AG04450 (cell line): ENCODE measurements at regions not wholly inside any gene's neighbourhood (a gene's known extent, or its start where the extent isn't known, plus 50 kb on each side); places are given as distances from the start of the nearest gene placed in this dataset.
"Not testable (repeated sequence)": the region's sequence is repeated elsewhere in the genome, so short reads cannot be mapped to it uniquely, and the experiment has no call there.

Experiments
- CTCF ChIA-PET: fragments of 300-600, 350-600 bp; formaldehyde crosslinking; extraction: SDS; loops from one replicate; lab custom pipeline; 2022; ENCODE audit warnings: antibody characterized with exemption, inconsistent platforms; lab: Charles Lee
- POLR2A ChIA-PET: fragments of 350-600 bp; formaldehyde crosslinking; extraction: SDS; loops from one replicate; lab custom pipeline; 2021; ENCODE audit warnings: antibody characterized with exemption, inconsistent platforms; lab: Yijun Ruan, JAX
- DNase-seq: peaks from one replicate; pipeline ENCODE4 v3.0.0-alpha.2; 2011; ENCODE audit warnings: low read depth, low spot score
- H3K27ac ChIP-seq: one replicate; pipeline ENCODE4 v1.5.1; 2012; ENCODE audit warnings: low read depth, low read length, control low read depth
- H3K27me3 ChIP-seq: one replicate; pipeline ENCODE4 v1.6.0; 2012; ENCODE audit warnings: low read length; ENCODE audit not compliant: control insufficient read depth, insufficient read depth
- H3K4me3 ChIP-seq: 2 replicates; pipeline ENCODE4 v1.5.1; 2011; ENCODE audit warnings: mild to moderate bottlenecking, low read depth, low read length, control low read depth
- H3K9me3 ChIP-seq: 2 replicates; pipeline ENCODE4 v1.5.1; 2012; ENCODE audit warnings: low read length; ENCODE audit not compliant: control insufficient read depth, insufficient read depth
- TF ChIP-seq, protein P1 (sequence below): IDR thresholded peaks from 2 replicates; pipeline ENCODE4 v1.5.1; 2011; ENCODE audit warnings: low read depth, low read length, control low read depth, inconsistent platforms

DNA sequence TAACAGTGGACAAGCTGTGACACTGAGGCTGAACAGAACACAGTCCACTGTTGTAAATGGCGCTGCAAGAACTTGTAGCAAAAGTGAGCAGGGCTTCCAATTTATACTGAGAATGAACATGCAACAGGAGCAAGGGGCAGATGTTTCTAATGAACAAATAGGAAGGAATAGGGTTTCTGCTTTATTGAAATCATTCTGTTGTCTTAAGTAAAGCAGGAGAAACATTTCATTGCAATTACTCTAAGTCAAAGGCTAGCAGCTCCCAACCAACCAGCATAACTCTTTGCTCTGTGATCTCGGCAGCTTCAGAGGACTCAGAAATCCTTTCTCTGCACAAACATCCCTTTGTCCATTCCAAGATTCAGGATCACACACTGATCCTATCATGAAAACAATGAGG lies 236.2 kb upstream of the PRSS58 start:
- TF ChIP-seq, protein P1, sequence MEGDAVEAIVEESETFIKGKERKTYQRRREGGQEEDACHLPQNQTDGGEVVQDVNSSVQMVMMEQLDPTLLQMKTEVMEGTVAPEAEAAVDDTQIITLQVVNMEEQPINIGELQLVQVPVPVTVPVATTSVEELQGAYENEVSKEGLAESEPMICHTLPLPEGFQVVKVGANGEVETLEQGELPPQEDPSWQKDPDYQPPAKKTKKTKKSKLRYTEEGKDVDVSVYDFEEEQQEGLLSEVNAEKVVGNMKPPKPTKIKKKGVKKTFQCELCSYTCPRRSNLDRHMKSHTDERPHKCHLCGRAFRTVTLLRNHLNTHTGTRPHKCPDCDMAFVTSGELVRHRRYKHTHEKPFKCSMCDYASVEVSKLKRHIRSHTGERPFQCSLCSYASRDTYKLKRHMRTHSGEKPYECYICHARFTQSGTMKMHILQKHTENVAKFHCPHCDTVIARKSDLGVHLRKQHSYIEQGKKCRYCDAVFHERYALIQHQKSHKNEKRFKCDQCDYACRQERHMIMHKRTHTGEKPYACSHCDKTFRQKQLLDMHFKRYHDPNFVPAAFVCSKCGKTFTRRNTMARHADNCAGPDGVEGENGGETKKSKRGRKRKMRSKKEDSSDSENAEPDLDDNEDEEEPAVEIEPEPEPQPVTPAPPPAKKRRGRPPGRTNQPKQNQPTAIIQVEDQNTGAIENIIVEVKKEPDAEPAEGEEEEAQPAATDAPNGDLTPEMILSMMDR = no peak
- DNase-seq = no peak
- ChIA-PET POLR2A (no interaction called here), CTCF (interaction anchor here (0.9 to 5.0 kb wide), 3 partner anchors 10 to 317 kb away, joined by 3 to 79 read pairs (median 4); no protein-coding TSS in a partner anchor)
- no peak overlapping the region for H3K4me3 ChIP-seq
- no peak overlapping the region for H3K27ac ChIP-seq
- H3K27me3 ChIP-seq = peaks cover 10% of the 10 kb centered on the region
- H3K9me3 ChIP-seq = no peaks in the 10 kb centered on the region

DNA sequence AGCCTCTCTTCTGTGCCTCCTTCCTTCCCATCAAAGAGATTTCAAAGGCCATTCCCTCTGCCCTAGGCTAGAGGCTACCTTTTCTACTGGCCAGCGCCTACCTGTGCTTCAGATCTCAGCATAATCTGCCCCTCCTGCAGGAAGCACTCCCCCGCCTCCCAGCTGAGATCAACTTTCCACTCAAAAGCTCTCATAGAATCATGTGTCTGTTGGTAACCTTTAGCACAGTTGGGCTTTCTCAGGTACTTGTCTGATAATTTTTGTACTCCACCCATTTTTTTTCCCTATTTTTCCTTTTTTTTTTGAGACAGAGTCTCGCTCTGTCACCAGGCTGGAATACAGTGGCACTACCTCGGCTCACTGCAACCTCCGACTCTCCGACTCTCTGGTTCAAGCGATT lies 231.0 kb upstream of the PRSS58 start:
- DNase-seq = no peak
- ChIA-PET POLR2A (no interaction called here), CTCF (interaction anchor here (0.5 to 12.2 kb wide), 5 partner anchors 9 to 46 kb away, joined by 3 to 328 read pairs (median 5); no protein-coding TSS in a partner anchor)

DNA sequence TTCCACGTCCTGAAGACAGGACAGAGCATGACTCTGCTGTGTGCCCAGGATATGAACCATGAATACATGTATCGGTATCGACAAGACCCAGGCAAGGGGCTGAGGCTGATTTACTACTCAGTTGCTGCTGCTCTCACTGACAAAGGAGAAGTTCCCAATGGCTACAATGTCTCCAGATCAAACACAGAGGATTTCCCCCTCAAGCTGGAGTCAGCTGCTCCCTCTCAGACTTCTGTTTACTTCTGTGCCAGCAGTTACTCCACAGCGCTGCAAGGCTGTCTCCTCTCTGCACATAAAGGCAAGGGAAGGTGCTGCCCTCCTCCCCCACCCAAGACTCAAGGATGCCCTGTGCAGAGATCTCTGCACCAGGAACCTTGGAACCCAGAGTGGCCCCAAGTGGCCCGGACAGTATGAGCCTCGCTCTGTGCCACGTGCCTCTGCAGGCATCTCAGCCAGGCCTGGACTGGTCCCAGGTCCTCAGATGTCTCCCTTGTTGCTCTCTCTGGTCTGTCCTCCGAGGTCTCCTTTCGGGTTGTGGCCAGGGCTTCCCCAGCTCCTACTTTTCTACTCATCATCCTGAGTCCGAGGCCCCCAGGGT lies 230.3 kb upstream of the PRSS58 start:
- H3K9me3 ChIP-seq = no peaks in the 10 kb centered on the region
- POLR2A ChIA-PET = no interaction called here
- peaks cover 7% of the 10 kb centered on the region for H3K27me3 ChIP-seq
- TF ChIP-seq, protein P1 = no peak
- H3K4me3 ChIP-seq = no peak overlapping the region
- CTCF ChIA-PET = interaction anchor here (1.2 to 12.2 kb wide), 4 partner anchors 10 to 103 kb away, joined by 3 to 328 read pairs (median 12); no protein-coding TSS in a partner anchor
- no peak overlapping the region for H3K27ac ChIP-seq
- no peak for DNase-seq

More for the DNA sequence above, 231.0 kb upstream of the PRSS58 start:
- Histone ChIP-seq H3K9me3 (no peaks in the 10 kb centered on the region), H3K4me3 (no peak overlapping the region), H3K27me3 (peaks cover 7% of the 10 kb centered on the region), H3K27ac (no peak overlapping the region)
- TF ChIP-seq, protein P1 = no peak

DNA sequence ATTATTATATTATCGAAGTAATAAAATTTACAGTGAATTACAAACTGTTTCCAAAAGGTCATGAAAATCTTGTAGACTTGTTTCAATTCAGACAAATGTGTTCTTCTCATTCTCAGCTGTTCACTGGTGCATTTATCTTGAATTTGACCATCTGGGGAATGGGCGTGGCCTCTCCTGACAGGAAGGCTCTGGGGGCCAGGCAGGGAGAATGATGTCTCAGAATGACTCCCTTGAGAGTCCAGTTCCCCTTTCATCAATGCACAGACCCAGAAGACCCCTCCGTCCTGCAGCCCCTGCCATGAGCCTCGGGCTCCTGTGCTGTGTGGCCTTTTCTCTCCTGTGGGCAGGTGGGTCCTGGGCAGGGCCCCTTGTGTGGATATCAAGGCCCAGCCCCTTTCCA lies 229.7 kb upstream of the PRSS58 start:
- CTCF ChIA-PET = interaction anchor here (1.2 to 12.2 kb wide), 3 partner anchors 9 to 103 kb away, joined by 3 to 328 read pairs (median 17); no protein-coding TSS in a partner anchor
- DNase-seq, H3K9me3 ChIP-seq, H3K27me3 ChIP-seq, H3K27ac ChIP-seq, POLR2A ChIA-PET, H3K4me3 ChIP-seq: not testable (repeated sequence)

DNA sequence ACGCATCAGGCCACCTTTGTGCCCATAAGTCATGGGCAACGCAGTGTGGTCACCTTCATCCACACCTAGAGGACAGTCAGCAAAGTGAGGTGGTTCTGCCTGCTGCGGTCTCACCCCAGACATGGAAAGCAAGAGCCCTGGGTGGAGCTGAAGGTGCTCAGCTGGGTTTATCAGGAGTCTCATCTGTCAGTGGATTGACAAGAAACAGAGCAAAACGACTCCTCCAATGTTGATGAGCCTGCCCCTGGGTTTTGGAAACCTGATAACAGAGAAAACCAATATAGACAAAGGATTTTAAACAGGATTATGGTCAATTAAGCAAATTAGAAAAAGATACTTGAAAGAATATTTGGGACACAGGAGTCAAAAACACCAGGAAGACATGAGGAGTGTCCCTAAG lies 229.3 kb upstream of the PRSS58 start:
- TF ChIP-seq, protein P1 = no peak

More for the DNA sequence above, 229.3 kb upstream of the PRSS58 start:
- no peak for DNase-seq
- no peaks in the 10 kb centered on the region for H3K9me3 ChIP-seq
- H3K4me3 ChIP-seq = no peak overlapping the region
- H3K27ac ChIP-seq = no peak overlapping the region
- ChIA-PET CTCF (interaction anchor here (0.9 to 12.2 kb wide), 15 partner anchors 9 to 297 kb away, joined by 3 to 328 read pairs (median 4); no protein-coding TSS in a partner anchor), POLR2A (no interaction called here)
- H3K27me3 ChIP-seq = peaks cover 7% of the 10 kb centered on the region
